ENCODE measurements at regions not wholly inside any gene's neighbourhood (a gene's known extent, or its start where the extent isn't known, plus 50 kb on each side); places are given as distances from the start of the nearest gene placed in this dataset.

GRCh38 chr2:39881494-39881893 is 102.4 kb upstream of the THUMPD2 start:
- TF ChIP-seq EZH2 (IDR thresholded peaks at IDR 0.05; ENCODE audit: borderline replicate concordance, low read length) (no peak), CTCF (conservative IDR thresholded peaks at IDR 0.05 in 1 of 2, IDR thresholded peaks at IDR 0.05 in 1 of 2; ENCODE audit: extremely low read depth in 1 of 2, insufficient read depth in 1 of 2, low read depth in 1 of 2, low read length in 2 of 2) (no peak)

Measured in mammary epithelial cell (primary cell).